ENCODE measurements at regions not wholly inside any gene's neighbourhood (a gene's known extent, or its start where the extent isn't known, plus 50 kb on each side); places are given as distances from the start of the nearest gene placed in this dataset.
"Not testable (repeated sequence)": the region's sequence is repeated elsewhere in the genome, so short reads cannot be mapped to it uniquely, and the experiment has no call there.

DNA sequence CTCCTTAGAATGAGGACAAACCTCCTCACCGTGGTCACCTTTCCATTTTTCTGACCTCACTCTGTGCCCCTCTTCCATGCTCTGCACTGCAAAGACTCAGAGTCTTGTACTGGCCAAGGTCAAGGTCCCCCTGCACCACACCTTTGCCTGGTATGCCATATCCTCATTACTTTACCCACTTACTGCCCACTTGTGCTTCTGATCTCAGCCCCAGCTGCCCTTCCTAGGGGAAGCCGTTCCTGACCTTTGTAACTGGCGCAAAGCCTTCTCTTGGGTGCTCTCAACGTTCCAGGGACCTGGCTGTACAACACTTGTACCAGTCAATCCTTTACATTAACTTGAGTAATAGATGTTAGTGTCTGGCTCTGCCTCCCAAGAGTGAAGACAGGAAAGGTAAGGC is 256.0 kb downstream of the SV2B start:
- no peak overlapping the region for H3K27ac ChIP-seq
- TF ChIP-seq, protein P1, sequence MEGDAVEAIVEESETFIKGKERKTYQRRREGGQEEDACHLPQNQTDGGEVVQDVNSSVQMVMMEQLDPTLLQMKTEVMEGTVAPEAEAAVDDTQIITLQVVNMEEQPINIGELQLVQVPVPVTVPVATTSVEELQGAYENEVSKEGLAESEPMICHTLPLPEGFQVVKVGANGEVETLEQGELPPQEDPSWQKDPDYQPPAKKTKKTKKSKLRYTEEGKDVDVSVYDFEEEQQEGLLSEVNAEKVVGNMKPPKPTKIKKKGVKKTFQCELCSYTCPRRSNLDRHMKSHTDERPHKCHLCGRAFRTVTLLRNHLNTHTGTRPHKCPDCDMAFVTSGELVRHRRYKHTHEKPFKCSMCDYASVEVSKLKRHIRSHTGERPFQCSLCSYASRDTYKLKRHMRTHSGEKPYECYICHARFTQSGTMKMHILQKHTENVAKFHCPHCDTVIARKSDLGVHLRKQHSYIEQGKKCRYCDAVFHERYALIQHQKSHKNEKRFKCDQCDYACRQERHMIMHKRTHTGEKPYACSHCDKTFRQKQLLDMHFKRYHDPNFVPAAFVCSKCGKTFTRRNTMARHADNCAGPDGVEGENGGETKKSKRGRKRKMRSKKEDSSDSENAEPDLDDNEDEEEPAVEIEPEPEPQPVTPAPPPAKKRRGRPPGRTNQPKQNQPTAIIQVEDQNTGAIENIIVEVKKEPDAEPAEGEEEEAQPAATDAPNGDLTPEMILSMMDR (conservative IDR thresholded peaks at IDR 0.05): no peak

DNA sequence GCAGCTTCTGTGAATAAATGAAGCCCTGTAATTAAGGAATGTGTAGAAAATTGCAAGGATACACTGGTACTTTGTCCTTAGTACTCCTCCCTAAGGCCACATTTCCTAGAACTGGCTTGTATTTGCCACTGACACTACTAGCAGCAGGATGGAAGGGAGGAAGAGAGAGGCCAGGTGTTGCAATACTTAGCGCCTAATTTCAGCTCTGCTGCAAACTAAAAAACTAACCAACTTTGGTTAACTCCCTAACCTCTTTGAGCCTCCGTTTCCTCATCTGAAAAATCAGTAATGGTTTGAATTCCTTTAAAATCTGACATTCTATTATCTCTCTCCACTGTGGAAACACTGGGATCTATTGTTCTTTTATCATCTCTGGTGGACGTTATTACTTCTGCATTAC is 257.0 kb downstream of the SV2B start:
- TF ChIP-seq, protein P1 (conservative IDR thresholded peaks at IDR 0.05): no peak
- H3K27ac ChIP-seq: no peak overlapping the region

DNA sequence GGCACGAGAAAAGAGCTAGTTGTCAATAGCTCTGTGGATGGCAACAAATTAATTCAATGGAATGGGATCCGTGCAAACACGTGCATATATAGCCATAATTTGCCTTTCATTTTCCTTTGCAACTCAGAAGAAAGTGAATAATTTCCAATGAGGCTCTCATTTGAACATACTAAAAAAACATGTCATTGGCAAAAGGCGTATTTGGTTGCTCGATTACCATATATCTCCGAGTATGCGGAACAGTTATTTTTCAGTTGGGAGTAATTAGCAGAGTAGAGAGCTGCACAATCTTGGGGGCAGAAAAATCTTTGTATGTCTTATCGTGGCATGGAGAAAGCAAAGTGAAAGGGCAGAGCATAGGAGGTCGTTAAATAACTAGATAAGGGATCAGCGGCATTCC is 257.4 kb downstream of the SV2B start:
- no peak overlapping the region for H3K27ac ChIP-seq
- TF ChIP-seq, protein P1 (conservative IDR thresholded peaks at IDR 0.05): no peak

DNA sequence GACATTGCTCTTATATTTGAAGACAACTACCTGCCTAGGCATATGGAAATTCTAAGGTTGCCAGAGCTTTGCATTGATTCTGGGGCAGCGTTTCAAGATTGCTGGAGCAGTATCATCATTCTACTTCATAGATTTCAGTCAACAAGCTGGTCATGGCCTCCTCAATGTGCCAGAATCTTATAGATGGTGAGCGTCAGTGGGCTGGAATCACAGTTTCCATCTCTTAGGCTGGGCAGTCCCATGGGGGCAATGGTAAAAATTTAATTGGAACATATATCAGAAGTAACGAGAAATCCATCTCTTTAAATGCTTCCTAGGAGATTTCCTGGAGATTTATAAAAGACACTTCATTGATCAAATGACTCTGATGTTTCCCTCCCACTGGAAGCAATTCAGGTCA is 258.3 kb downstream of the SV2B start:
- TF ChIP-seq, protein P1 (conservative IDR thresholded peaks at IDR 0.05): no peak
- no peak overlapping the region for H3K27ac ChIP-seq

DNA sequence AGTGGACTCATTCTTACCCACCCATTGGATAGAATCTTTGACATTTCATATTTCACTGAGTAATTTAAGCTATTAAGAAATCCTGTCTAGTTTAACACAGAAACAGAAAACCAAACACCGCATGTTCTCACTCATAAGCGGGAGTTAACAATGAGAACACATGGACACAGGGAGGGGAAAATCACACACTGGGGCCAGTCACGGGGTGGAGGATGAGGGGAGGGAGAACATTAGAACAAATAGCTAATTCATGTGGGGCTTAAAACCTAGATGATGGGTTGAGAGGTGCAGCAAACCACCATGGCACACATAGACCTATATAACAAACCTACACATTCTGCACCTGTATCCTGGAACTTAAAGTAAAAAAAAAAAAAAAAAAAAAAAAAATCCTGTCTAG is 261.6 kb downstream of the SV2B start:
- H3K27ac ChIP-seq: not testable (repeated sequence)

DNA sequence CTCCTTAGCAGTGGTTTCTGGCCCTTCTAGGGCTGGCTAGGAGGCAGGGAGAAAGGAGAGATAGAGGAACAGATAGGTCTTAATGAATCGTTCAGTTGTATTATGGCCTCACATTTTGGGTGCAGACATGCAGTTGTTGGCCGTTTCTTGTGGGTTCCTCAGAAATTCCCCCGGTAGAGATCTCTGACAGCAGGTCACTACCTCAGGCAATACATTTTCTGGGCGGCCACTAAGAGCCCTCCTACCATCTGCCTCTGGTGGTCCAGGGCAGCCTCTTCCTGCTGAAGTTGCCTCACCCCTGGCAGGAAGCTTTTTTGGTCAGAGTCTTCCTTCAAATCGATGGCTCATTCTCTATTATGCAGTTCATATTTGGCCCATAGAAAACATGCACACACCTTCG is 266.1 kb downstream of the SV2B start:
- H3K27ac ChIP-seq: no peak overlapping the region
- TF ChIP-seq, protein P1 (conservative IDR thresholded peaks at IDR 0.05): no peak

DNA sequence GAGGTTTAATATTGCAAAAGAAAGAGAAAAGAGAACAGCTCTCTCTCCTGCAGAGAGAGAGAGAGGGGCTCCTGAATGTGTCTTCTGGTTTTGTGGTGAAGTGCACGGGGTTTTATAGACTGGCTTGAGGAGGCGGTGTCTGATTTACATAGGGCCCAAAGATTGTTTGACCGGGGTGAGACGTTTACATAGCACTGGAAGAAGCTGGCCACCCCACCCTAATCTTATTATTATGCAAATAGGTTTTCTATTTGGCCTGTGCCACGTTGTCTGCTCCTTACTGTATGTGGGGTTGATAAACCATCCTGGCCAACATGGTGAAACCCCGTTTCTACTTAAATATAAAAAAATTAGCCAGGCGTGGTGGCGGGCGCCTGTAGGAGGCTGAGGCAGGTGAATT is 268.6 kb downstream of the SV2B start:
- TF ChIP-seq, protein P1 (conservative IDR thresholded peaks at IDR 0.05): no peak
- H3K27ac ChIP-seq: no peak overlapping the region

DNA sequence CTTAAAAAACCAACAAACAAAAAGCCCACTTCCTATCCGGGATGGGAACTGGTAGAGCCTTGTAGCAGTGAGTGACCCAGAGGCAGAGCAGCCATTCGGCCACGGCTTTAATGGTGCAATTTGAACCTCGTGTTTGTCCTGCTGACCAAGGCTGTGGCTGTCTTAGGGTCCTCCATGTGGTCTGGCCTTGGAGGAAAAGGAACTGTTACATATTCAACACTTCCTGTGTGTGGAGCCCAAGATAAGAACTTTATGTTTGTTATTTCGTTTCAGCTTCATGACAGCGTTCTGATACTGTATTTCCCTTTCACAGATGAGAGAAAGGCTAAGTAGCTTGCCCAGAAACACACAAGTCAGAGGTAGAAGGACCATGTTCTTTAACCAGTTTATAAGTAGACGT is 269.8 kb downstream of the SV2B start:
- H3K27ac ChIP-seq: no peak overlapping the region
- TF ChIP-seq, protein P1 (conservative IDR thresholded peaks at IDR 0.05): no peak

DNA sequence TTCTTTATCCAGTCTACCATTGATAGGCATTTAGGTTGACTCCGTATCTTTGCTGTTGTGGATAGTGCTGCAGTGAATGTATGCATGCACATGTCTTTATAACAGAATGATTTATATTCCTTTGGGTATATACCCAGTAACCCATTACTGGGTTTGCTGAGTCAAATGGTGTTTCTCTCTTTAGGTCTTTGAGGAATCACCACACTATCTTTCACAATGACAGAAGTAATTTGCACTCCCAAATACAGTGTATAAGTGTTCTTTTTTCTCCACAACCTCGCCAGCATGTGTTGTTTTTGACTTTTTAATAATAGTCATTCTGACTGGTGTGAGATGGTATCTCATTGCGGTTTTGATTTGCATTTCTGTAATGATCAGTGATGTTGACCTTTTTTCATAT is 271.3 kb downstream of the SV2B start:
- H3K27ac ChIP-seq: not testable (repeated sequence)
